UCSD-AML1 (cell line): ENCODE measurements at regions not wholly inside any gene's neighbourhood (a gene's known extent, or its start where the extent isn't known, plus 50 kb on each side); places are given as distances from the start of the nearest gene placed in this dataset.

ENCODE experiments used
- DNase-seq: peaks from one replicate; lab custom pipeline; 2025; ENCODE audit not compliant: unreplicated experiment; lab: John Stamatoyannopoulos, UW

- DNase-seq = no peak
Observed at GRCh38 chr14:22456998-22457594, 131.9 kb downstream of the DAD1 start.

GRCh38 chr14:22456421-22456820, 132.6 kb downstream of the DAD1 start:
- no peak for DNase-seq

- DNase-seq = no peak
Observed at GRCh38 chr14:22452330-22452729, 136.7 kb downstream of the DAD1 start.

GRCh38 chr14:22450266-22450665, 138.8 kb downstream of the DAD1 start:
- DNase-seq = no peak

GRCh38 chr14:22449600-22449905, 139.5 kb downstream of the DAD1 start:
- no peak for DNase-seq

- DNase-seq = peak; percentile 30
Observed at GRCh38 chr14:22448905-22449599, 140.0 kb downstream of the DAD1 start.

- DNase-seq = peak; percentile 37
Observed at GRCh38 chr14:22448035-22448904, 140.8 kb downstream of the DAD1 start.

GRCh38 chr14:22438742-22439141, 150.3 kb downstream of the DAD1 start:
- DNase-seq = no peak

GRCh38 chr14:22434901-22435550, 154.0 kb downstream of the DAD1 start:
- no peak for DNase-seq

GRCh38 chr14:22434030-22434429, 155.0 kb downstream of the DAD1 start:
- no peak for DNase-seq

- DNase-seq = no peak
Observed at GRCh38 chr14:22433069-22433468, 156.0 kb downstream of the DAD1 start.

GRCh38 chr14:22432348-22432976, 156.6 kb downstream of the DAD1 start:
- DNase-seq = peak; percentile 17

- no peak for DNase-seq
Observed at GRCh38 chr14:22429546-22430294, 159.3 kb downstream of the DAD1 start.

- peak; percentile 32 for DNase-seq
Observed at GRCh38 chr14:22428700-22429291, 160.2 kb downstream of the DAD1 start.

GRCh38 chr14:22427771-22428231, 161.2 kb downstream of the DAD1 start:
- DNase-seq = peak; percentile 19

- no peak for DNase-seq
Observed at GRCh38 chr14:22426711-22427110, 162.3 kb downstream of the DAD1 start.

- no peak for DNase-seq
Observed at GRCh38 chr14:22423958-22424357, 165.1 kb downstream of the DAD1 start.

GRCh38 chr14:22422238-22422637, 166.8 kb downstream of the DAD1 start:
- DNase-seq = peak; percentile 18

GRCh38 chr14:22420598-22421186, 168.3 kb downstream of the DAD1 start:
- peak; percentile 26 for DNase-seq
